NCI-H2029 (cell line): ENCODE measurements at regions not wholly inside any gene's neighbourhood (a gene's known extent, or its start where the extent isn't known, plus 50 kb on each side); places are given as distances from the start of the nearest gene placed in this dataset.
A peak's percentile ranks its signal among the peaks of the same experiment; 100 is the strongest.

Experiments used
- DNase-seq: peaks from one replicate; lab custom pipeline; 2025; lab: John Stamatoyannopoulos, UW

DNA sequence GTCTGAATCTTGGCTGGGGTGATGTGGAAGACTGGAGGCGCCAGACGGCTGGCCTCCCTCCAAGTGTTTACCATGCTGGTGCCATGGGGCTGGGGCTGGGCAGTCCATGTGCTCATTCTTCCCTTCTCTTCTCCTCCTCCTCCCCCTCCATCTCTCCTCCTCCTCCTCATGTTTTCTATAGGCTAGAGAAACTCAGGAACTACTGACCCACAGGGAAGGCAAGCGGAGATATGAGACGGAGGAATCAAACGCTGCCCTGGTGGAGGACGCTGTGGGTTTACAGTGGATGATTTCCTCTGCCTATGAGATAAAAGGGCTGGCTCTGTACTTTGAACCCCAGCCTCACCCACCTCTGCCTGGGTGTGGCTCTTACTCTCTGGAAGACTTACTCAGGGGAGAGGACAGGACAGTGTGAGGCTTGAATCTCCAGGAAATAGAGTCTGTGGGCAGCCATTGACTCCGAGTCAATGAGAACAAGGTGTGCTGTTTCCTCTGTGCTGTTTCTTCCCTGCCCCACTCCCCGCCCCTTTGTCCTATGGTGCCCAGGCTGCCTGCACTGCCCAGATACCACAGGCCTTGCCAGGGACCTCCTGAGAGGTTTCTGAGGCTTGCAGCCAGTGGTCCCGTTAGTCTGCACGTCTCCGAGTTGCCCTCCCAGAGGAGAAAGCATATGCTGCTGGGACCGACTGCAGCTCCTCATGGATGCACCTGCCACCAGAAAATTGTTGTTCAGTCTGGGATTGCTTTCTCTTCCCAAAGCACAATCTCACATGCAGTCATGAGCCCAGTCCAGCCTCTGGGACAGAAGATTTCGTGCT lies 132.6 kb upstream of the ARHGAP5 start:
- no peak for DNase-seq

DNA sequence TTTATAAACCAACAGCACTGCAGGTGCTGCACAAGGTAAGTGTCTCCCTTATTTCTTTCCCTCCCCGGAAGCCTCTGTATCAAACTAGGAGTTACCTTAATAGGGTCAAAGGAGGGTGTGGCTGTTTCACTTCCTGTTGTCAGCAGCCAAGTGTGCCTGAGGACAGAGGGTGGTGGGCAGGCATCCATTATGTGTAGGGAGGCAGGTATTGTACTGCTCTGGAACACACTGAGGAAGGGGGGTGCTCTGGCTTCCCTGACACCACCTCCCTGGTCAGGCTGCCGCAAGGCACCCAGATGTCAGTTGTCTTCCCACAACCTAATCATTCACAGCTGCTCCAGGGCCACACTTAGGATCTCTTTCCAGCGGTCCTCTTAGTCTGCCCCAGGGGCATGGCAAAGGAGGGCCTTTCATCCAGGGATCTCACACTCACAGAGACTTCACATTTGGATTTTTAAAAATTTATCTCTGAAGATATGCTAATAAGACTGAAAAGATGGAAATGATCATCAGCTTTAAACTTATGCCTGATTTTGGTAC lies 132.0 kb upstream of the ARHGAP5 start:
- peak; percentile 90 for DNase-seq

DNA sequence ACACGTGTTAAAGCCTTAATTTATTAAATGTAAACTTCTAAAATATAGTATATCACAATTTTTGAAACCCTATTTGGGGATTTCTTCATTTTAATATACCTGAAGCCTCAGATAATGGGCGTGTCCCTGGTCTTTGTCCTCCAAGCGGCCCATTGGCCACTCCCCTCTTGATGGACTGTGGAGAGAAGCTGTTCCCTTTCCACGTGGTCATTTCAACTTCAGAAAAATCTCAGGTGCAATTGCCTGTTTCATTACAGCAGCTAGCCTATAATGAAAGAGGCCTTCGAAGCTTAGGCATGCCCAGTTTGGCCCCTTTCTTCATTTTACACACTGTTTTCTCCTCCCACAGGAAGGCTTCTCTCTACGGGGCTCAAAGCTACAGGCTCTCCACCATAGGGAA lies 131.4 kb upstream of the ARHGAP5 start:
- no peak for DNase-seq

DNA sequence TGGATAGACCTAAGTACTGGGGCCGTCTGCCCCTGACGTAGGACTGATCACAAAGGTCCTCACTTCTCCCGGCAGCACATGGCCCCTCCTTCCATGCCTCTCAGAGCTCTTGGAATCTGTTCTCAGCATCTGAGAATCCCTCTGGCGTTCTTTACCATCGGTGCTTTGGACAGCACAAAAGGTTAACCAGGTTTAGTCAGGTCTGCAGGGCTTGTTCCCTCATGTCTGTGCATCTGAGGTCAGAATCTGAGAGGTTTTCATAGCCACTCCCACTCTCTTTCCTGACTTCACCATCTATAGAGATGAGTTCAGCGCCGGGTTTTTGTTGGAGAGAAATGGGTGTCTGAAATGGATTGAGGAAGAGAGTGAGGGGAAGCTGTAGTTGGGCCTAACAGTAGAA lies 130.0 kb upstream of the ARHGAP5 start:
- no peak for DNase-seq

DNA sequence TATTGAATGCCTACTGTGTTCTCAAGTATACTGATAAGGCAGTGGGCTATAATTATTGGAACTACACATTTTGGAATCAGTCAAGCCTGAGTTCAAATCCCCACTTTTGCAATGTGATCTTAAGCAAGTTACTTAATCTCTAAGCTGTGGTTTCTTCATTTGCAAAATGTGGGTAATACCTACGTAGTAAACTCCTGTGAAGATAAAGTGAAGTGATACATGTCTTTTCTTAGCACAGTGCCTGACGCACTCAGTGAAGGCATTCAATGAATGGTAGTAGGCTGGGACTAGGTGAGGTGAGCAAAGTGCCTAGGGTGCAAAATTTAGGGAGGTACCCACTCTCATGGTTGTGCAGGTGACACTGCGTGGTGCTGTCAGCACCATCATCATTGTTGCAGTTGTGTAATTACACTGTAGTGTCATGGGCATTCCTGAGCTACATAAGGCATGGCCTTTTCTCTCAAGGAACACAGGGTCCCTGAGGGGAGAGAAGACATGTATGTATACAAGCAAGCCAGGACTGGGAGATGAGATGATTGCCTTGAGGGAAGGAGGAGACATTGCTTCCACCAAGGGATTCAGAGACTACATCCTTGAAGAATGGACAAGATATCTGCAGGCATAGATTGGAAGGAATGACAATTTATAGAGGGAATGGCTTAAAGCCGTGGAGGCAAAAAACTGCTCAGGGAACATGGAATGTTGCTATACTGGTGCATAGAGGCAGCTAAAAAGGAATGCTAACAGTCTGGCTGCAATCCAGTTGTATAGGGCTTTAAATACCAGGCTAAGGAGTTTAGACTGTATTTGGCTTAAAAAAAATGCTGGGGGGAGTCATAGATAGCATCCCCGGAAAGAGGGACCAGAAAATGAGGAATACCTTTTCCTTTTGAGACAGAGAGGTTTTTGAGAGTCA lies 129.2 kb upstream of the ARHGAP5 start:
- DNase-seq, result no peak

DNA sequence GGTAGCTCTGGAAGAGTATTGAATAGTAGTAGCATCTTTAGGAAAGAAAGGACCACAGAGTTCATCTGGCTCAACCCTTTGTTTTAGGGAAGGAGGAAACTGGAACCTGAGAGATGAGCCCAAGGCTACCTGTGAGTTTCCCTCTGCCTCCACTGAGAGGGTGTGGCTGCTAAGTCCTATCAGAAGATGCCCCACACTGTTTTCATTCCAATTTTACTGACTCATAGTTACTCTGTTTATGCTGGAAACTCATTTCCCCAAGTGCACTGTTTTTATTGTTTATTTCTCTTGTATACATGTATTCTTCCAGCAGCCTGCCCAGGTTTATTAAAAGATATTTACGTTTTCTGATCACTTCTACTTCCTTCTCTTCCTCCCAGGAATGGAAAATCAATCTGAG lies 127.4 kb upstream of the ARHGAP5 start:
- no peak for DNase-seq

DNA sequence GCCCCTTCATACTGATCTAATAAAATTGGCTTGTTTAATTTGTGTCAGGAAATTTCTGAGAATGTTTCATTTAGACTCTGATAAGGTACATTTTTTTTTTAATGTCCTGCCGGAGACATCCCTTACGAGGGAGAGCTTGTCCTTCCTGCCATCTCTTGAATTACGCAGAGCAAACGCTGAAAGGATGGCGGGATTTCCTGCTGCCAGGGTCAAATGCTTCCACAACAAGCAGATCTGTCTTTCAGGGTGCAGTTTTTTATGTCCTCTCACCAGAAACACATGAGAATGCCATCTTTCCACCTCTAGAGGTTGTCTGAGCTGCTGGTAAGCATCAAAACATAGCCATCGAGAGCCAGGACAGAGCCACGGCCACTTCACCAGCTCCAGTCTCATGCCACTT lies 126.8 kb upstream of the ARHGAP5 start:
- DNase-seq, result no peak

DNA sequence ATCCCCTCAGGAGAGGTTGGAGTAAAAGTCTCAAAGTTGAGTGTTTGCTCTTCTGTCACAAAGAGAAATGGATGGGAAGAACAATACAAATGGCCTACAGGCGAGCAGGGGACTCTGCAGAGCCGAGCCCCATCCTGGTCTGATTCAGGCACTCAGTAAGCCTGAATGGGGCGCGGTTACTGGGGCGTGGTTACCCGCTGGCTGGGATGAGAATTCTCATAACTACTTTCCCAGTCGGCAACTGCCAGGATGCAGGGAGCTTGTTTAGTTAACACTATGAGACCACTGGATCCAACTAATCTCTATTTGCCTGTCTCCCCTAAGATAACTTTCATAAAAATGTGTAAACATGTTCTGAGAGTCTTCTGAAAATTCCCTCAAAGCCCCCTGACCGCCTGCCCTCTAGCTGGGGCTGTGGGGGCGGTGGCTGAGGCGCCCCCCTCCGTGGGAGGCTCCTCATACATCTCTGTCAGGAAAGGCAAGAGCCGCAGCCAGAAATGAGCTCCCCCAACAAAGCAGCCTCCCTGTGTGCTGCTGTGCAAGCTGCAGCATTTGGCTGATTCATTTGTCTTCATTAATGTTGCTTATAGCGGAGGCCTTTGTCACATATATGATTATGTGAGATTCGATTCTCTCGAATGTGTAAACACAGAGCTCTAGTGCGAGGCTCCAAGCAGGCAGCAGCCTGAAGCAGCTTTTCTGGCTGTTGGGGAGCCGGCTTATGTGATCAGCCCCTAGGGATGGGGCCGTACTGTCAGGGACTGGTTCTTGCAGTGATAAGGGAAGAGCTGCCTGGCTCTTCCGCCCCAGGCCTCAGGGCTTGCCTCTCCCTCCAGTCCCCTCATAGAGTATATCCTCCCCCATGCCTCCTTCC lies 126.1 kb upstream of the ARHGAP5 start:
- no peak for DNase-seq

DNA sequence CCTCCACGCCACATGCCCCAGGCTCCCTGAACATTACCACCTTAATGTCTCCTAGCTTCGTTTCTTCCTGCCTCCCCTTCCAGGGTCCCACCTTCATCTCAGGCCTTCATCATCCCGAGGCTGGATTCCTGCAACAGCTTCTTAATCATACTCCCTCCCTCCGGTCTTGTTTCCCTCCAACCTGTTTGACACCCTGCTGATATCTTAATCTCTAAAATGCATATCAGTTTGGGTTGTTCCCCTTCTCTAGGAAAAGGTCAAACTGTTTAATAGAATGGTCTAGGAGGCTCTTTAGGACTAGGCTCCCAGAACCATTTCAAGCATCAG lies 125.5 kb upstream of the ARHGAP5 start:
- no peak for DNase-seq

DNA sequence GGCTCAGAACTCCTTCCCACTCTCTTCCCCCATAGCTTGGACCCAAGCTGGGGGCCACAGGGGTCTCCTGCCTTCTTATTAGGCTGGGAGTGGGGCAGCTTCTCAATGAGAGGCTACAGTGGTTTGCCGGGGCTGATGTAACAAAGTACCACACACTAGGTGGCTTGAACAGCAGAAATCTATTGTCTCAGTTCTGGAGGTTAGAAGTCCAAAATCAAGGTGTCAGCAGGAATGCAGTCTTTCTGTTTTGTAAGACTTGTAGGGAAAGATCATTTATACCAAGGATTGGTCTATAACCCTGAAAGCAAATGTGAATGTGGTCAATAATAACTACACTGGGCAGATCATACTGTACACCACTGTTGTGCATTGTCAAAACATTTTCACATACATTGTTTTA lies 124.5 kb upstream of the ARHGAP5 start:
- DNase-seq, result no peak

DNA sequence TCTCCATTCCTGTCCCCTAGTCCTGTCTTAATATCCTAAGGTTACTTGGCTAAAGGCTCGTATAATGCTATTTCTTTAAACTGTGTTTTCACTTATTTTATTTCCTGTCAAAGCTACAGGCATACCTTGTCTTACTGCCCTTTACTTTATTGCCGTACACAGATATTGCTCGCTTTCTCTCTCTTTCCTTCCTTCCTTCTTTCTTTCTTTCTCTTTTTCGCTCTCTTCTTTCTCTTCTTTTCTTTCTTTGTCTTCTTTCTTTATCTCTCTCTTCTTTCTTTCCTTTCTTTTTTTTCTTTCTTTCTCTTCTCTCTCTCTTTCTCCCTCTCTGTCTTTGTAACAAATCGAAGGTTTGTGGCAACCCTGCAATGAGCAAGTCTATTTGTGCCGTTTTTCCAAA lies 123.9 kb upstream of the ARHGAP5 start:
- DNase-seq, result no peak

DNA sequence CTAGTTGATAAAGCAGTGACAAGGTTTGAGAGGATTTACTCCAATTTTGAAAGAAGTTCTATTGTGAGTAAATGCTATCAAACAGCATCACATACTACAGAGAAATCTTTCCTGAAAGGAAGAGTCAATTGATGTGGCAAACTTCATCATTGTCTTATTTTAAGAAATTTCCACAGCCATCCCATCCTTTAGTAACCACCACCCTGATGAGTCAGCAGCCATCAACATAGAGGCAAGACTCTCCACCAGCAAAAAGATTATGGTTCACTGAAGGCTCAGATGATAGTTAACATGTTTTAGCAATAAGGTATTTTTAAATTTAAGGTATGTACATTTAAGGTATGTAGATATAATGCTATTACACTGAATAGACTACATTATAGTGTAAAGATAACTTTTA lies 122.1 kb upstream of the ARHGAP5 start:
- no peak for DNase-seq

DNA sequence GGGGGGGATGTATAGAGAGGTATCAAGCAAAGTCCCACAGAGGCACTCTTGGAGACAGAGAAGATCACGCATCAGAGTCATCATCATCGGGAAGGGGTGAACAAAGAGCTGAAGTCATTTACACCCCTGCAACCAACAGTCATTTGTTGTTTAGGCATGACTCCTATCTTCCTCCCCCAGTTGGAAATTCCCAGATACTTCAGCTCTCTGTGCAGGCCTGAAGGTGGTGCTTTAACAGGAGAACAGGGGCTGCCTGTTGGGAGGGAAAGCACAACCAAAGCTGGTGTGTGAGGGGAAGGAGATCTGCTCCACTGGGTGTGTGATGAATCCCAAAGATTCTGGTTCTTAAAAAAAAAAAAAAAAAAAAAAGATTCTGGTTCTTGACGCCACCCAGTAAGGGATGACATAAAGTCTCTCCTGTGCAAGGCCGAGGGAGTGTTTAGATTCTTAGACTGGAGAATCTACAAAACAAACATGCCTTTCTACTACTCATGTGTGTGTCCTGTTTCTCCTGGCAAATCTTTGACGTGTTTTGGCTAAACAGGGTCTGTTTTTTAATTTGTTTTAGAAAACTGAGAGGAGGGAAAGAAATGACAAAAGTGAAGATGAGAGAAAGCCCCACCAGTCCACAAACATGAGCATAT lies 121.0 kb upstream of the ARHGAP5 start:
- DNase-seq, result no peak

DNA sequence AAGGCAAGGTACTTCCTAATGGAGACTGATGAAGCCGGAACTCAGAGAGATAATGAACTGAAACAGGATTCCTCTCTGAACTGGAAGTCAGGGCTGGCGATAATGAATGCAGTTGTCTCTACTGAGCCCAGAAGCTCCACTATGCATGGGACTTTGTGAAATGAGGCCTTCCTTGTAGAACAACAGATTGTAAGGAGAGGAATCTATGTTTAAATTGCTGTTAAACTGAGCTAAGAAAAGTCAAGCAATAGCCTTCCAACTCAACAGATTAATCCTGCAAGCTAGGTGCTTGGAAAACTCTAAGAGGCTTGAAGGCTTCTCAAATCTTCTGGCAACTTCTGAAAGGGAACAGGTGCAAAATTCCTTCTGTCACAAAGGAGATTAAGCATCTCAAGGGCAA lies 119.5 kb upstream of the ARHGAP5 start:
- no peak for DNase-seq

DNA sequence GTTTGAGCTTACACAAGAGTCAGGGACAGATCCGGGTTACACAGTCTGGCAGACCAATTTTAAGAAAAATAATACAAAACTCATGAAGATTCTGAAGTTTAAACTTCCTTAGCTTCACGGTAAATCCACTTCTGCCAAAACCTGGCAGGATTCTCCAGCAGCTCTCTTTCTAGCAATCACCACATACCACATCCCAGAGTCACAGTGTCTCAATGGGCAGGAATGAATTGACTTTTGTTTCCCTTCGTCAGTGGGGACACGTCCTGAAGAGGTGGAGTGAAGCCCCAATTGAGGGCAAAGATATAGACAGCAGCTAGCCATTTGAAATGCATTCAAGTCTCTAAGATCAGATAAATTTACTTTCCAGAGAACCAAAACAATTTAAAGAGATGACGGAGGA lies 117.1 kb upstream of the ARHGAP5 start:
- DNase-seq, result no peak

DNA sequence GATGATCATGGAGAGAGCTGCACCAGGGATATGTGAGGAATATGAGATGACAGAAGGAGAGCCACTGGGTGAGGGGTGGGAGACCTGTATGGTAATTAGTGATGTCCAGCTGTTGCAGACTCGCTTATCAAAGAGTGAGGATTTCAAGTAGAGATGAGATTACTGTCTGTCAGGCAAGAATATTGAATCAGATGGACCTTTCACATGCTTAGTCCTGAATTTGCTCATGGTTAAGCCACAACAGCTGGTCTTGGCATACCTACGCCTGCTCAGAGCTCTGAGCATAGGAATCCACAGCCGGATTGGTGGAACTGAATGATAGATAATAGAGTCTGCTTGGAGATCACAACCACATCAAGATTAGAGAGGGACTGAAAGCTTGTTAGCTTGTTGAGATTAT lies 115.2 kb upstream of the ARHGAP5 start:
- no peak for DNase-seq

DNA sequence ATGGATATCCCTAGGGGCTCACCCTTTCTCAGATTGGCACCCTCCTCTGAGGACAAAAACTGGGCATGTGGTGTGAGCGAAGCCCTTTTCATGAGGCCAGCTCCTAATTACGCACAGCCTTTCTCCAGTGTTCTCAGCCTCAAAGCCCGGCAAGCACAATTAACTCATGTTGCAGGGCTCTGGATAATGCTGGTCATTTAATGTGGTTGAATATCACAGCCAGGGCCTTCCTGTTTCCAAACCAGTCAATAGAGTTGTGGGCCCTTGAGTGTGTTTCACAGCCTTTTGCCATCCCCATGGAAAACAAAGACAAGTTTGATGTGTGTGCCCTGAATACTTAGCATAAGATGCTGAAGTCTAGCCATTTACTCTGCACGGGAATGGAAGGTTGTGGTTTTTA lies 114.2 kb upstream of the ARHGAP5 start:
- DNase-seq, result no peak

DNA sequence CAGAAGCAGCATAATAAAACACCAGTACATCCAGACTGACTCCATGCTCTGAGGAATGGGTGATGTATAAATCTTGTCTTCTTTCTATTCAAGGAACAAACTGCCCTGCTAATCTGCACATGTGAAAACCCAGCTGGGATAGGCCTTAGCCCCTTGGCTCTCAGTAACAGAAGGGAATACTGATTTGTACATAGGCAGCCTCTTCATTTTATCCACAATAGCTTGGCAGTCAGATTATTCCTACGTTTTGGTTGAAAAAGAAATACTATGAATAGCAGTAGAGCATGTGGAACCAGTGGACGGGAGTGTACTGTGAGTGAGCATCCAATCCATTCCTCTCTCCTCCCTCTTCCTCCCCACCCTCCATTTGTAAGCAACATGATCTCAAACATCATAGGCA lies 113.5 kb upstream of the ARHGAP5 start:
- DNase-seq, result no peak

DNA sequence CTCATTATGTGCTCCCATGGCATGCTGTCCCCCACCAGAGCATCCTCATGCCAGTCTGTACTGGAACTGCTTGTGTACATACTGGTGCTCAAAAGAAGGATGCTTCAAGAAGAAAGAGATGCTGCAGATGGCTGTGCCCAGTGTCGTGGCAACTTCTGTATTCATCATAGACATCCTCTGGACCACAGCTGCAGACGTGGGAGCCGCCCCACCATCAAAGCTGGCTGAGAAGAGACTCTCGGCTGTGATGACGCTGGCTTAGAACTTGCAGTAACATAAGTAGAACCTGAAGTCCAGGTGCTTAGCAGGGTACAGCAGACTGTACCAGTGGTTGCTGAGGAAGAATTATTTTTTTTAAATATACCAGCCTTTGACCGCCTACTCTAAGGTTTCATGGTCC lies 112.6 kb upstream of the ARHGAP5 start:
- DNase-seq, result no peak

DNA sequence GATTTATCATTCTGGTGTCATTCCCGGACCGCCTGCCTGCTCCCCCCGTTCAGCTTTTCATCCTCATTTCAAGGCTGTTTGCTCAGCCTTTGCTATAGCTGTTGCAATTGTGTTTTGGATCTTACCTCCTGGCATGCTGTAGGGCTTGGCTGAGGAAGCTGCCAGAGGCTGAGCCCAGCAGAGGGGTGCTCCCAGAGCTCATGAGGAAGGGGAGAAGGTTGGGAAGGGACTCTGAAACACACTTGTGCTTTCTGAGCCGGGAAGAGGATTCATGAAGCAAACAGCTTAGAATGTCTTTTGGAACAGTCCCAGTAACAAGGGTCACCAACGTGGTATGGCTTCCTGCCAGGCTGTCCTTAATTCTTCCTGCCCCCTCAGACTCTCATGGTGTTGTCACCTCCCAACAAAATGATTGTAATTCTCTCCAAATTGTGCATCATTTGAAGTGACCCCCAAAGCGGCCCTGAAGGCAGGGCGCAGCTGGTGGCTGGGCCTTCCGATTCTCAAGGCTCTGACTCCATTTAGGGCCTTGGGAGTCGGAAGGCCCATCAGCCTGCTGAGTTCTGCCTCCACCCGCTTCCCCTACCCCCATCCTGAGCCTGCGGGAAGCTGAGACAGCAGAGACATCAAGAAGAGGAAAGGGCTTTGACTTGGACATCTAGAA lies 111.9 kb upstream of the ARHGAP5 start:
- no peak for DNase-seq
